Adipocyte (in vitro differentiated cells): ENCODE measurements at regions not wholly inside any gene's neighbourhood (a gene's known extent, or its start where the extent isn't known, plus 50 kb on each side); places are given as distances from the start of the nearest gene placed in this dataset.

ENCODE experiments used
- DNase-seq: peaks from one replicate; pipeline ENCODE4 v3.0.0-alpha.2; 2015; ENCODE audit warnings: low read depth
- H3K27me3 ChIP-seq: replicated peaks from 2 replicates; pipeline ENCODE4 v1.7.0; 2013; ENCODE audit warnings: mild to moderate bottlenecking, low read length, moderate library complexity; ENCODE audit not compliant: control insufficient read depth, insufficient read depth
- H3K36me3 ChIP-seq: 2 replicates; pipeline ENCODE4 v1.7.0; 2013; ENCODE audit warnings: low read length, mild to moderate bottlenecking, moderate library complexity; ENCODE audit not compliant: control insufficient read depth, insufficient read depth, severe bottlenecking
- H3K4me1 ChIP-seq: 2 replicates; pipeline ENCODE4 v1.7.0; 2013; ENCODE audit warnings: mild to moderate bottlenecking, low read length, moderate library complexity; ENCODE audit not compliant: control insufficient read depth, insufficient read depth
- H3K4me3 ChIP-seq: 2 replicates; pipeline ENCODE4 v1.7.0; 2013; ENCODE audit warnings: mild to moderate bottlenecking, low read length, moderate library complexity
- H3K9ac ChIP-seq: 2 replicates; pipeline ENCODE4 v1.7.0; 2013; ENCODE audit warnings: mild to moderate bottlenecking, low read length, moderate library complexity
- H3K9me3 ChIP-seq: 2 replicates; pipeline ENCODE4 v1.7.0; 2013; ENCODE audit warnings: mild to moderate bottlenecking, low read length, moderate library complexity; ENCODE audit not compliant: control insufficient read depth

GRCh38 chr7:84669177-84669732, 474.7 kb upstream of the SEMA3A start:
- no peak overlapping the region for H3K4me3 ChIP-seq
- no peaks in the 10 kb centered on the region for H3K9me3 ChIP-seq
- H3K9ac ChIP-seq, result no peak overlapping the region
- no peak for DNase-seq
- peaks cover 4% of the 10 kb centered on the region for H3K4me1 ChIP-seq
- H3K27me3 ChIP-seq, result no peaks in the 10 kb centered on the region
- H3K36me3 ChIP-seq, result no peaks in the 10 kb centered on the region

GRCh38 chr7:84668116-84668515, 473.5 kb upstream of the SEMA3A start:
- H3K4me1 ChIP-seq, result peaks cover 4% of the 10 kb centered on the region
- no peak overlapping the region for H3K4me3 ChIP-seq

GRCh38 chr7:84666651-84667050, 472.1 kb upstream of the SEMA3A start:
- no peak overlapping the region for H3K9ac ChIP-seq
- H3K4me1 ChIP-seq, result peaks cover 4% of the 10 kb centered on the region
- no peaks in the 10 kb centered on the region for H3K9me3 ChIP-seq
- no peaks in the 10 kb centered on the region for H3K36me3 ChIP-seq
- H3K4me3 ChIP-seq, result no peak overlapping the region
- no peak for DNase-seq
- H3K27me3 ChIP-seq, result no peaks in the 10 kb centered on the region

More at GRCh38 chr7:84668116-84668515, 473.5 kb upstream of the SEMA3A start:
- Histone ChIP-seq H3K27me3 (no peaks in the 10 kb centered on the region), H3K9ac (no peak overlapping the region), H3K9me3 (no peaks in the 10 kb centered on the region), H3K36me3 (no peaks in the 10 kb centered on the region)
- no peak for DNase-seq

GRCh38 chr7:84665339-84665738, 470.8 kb upstream of the SEMA3A start:
- no peaks in the 10 kb centered on the region for H3K27me3 ChIP-seq
- no peaks in the 10 kb centered on the region for H3K36me3 ChIP-seq
- peak; percentile 48 for DNase-seq
- peaks cover 4% of the 10 kb centered on the region for H3K4me1 ChIP-seq
- H3K4me3 ChIP-seq, result no peak overlapping the region
- H3K9ac ChIP-seq, result no peak overlapping the region
- H3K9me3 ChIP-seq, result no peaks in the 10 kb centered on the region

- Histone ChIP-seq H3K4me1 (peaks cover 4% of the 10 kb centered on the region), H3K36me3 (no peaks in the 10 kb centered on the region), H3K9me3 (no peaks in the 10 kb centered on the region), H3K27me3 (no peaks in the 10 kb centered on the region), H3K9ac (no peak overlapping the region), H3K4me3 (no peak overlapping the region)
- DNase-seq, result no peak
Measured at GRCh38 chr7:84664626-84665025, 470.0 kb upstream of the SEMA3A start.

GRCh38 chr7:84663224-84663623, 468.6 kb upstream of the SEMA3A start:
- Histone ChIP-seq H3K36me3 (no peaks in the 10 kb centered on the region), H3K4me3 (peak overlapping the region; percentile 71), H3K4me1 (peaks cover 4% of the 10 kb centered on the region), H3K9ac (peak overlapping the region; percentile 58), H3K27me3 (no peaks in the 10 kb centered on the region), H3K9me3 (no peaks in the 10 kb centered on the region)
- peak; percentile 25 for DNase-seq

- H3K9ac ChIP-seq, result no peak overlapping the region
- no peaks in the 10 kb centered on the region for H3K36me3 ChIP-seq
- H3K4me3 ChIP-seq, result no peak overlapping the region
- H3K27me3 ChIP-seq, result no peaks in the 10 kb centered on the region
- peaks cover 10% of the 10 kb centered on the region for H3K4me1 ChIP-seq
- H3K9me3 ChIP-seq, result no peaks in the 10 kb centered on the region
- DNase-seq, result no peak
Measured at GRCh38 chr7:84658286-84658685, 463.7 kb upstream of the SEMA3A start.

- Histone ChIP-seq H3K9ac (no peak overlapping the region), H3K27me3 (no peaks in the 10 kb centered on the region), H3K9me3 (no peaks in the 10 kb centered on the region), H3K4me3 (no peak overlapping the region), H3K36me3 (no peaks in the 10 kb centered on the region), H3K4me1 (peaks cover 10% of the 10 kb centered on the region)
- no peak for DNase-seq
Measured at GRCh38 chr7:84654273-84654672, 459.7 kb upstream of the SEMA3A start.

GRCh38 chr7:84651876-84652275, 457.3 kb upstream of the SEMA3A start:
- Histone ChIP-seq H3K36me3 (no peaks in the 10 kb centered on the region), H3K4me3 (no peak overlapping the region), H3K9ac (no peak overlapping the region), H3K4me1 (peaks cover 29% of the 10 kb centered on the region), H3K27me3 (no peaks in the 10 kb centered on the region), H3K9me3 (no peaks in the 10 kb centered on the region)
- DNase-seq, result no peak

GRCh38 chr7:84647797-84648757, 453.5 kb upstream of the SEMA3A start:
- H3K9me3 ChIP-seq, result no peaks in the 10 kb centered on the region
- no peak overlapping the region for H3K4me3 ChIP-seq
- H3K4me1 ChIP-seq, result peaks cover 19% of the 10 kb centered on the region
- peak; percentile 82 for DNase-seq
- H3K36me3 ChIP-seq, result no peaks in the 10 kb centered on the region
- no peaks in the 10 kb centered on the region for H3K27me3 ChIP-seq
- peak overlapping the region; percentile 56 for H3K9ac ChIP-seq

- Histone ChIP-seq H3K9ac (no peak overlapping the region), H3K36me3 (no peaks in the 10 kb centered on the region), H3K27me3 (no peaks in the 10 kb centered on the region), H3K4me3 (no peak overlapping the region), H3K9me3 (no peaks in the 10 kb centered on the region), H3K4me1 (peaks cover 20% of the 10 kb centered on the region)
- DNase-seq, result no peak
Measured at GRCh38 chr7:84642611-84643010, 448.0 kb upstream of the SEMA3A start.
